GM12873 (cell line): ENCODE measurements at regions not wholly inside any gene's neighbourhood (a gene's known extent, or its start where the extent isn't known, plus 50 kb on each side); places are given as distances from the start of the nearest gene placed in this dataset.

ENCODE experiments used
- CTCF ChIP-seq: IDR thresholded peaks from 2 replicates; pipeline ENCODE4 v1.5.1; 2012; ENCODE audit warnings: low read depth, mild to moderate bottlenecking, moderate library complexity, low read length, control low read depth; ENCODE audit not compliant: insufficient read depth; ENCODE audit errors: missing control alignments

DNA sequence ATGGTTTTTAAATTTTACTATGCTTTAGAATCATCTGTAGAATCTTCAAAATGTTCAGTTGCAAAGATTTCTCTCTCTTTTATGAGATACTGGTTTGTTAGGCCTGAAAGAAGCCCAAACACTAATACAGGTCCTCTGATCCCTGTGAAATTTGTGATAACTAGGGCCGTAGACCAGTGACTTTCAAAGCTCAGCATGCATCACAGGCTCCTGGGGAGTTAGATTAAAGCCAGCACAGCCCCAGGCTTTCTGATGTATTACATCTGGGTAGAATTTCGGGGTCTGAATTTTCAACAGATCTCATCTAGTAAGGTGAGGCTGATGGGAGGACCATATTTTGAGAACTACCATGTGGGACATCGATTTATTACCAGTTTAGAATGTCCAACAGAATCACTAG, 194.1 kb upstream of the PTPRD start:
- no peak for TF ChIP-seq CTCF

- TF ChIP-seq CTCF, result no peak
These were observed 205.4 kb upstream of the PTPRD start for GRCh38 chr9:10818206-10818605.

GRCh38 chr9:10835791-10836463, 223.1 kb upstream of the PTPRD start:
- TF ChIP-seq CTCF, result no peak

- TF ChIP-seq CTCF, result no peak
These were observed 230.3 kb upstream of the PTPRD start for GRCh38 chr9:10843151-10843550.

GRCh38 chr9:10855847-10856246, 243.0 kb upstream of the PTPRD start:
- no peak for TF ChIP-seq CTCF

DNA sequence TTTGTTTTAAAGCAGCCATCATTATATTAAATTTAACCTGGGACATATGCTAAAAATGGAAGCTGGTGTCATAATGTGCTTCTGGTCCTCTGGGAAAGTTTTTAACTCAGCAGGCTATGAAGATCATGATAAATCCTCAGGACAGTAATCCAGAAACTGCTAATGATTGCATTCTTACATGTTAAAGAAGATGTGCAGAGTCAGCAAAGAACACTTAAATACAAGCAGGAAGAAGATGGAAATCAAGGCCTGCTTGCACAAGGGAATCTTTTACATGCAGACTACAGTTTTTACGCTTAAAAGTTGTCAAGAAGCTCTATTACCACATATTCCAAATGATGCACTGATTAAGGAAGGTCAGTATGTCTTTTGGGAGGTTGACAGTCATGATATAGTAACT, 246.0 kb upstream of the PTPRD start:
- no peak for TF ChIP-seq CTCF

- TF ChIP-seq CTCF, result no peak
These were observed 250.7 kb upstream of the PTPRD start for GRCh38 chr9:10863476-10863875.
